Naive thymus-derived CD8-positive, alpha-beta T cell (primary cell): ENCODE measurements at regions not wholly inside any gene's neighbourhood (a gene's known extent, or its start where the extent isn't known, plus 50 kb on each side); places are given as distances from the start of the nearest gene placed in this dataset.
"Not testable (repeated sequence)": the region's sequence is repeated elsewhere in the genome, so short reads cannot be mapped to it uniquely, and the experiment has no call there.

Experiments
- ATAC-seq, 2 donors: fragments of 150-1000 bp; cut with Tn5 transposase in 1 of 2; sonication (Bioruptor Pico), chemical (Tn5 transposase) in 1 of 2; 1 replicate in 1 of 2; 2 replicates in 1 of 2; pipeline ENCODE4 v1.10.0; 2021; ENCODE audit warnings: mild to moderate bottlenecking in 2 of 2, moderate library complexity in 2 of 2
- POLR2A ChIA-PET: fragments of 350-600 bp; sonication (Branson Sonifier 250); formaldehyde crosslinking; loops from one replicate; lab custom pipeline; 2021; ENCODE audit warnings: antibody characterized with exemption; lab: Charles Lee
- DNase-seq, 10 donors: peaks; one replicate each; pipeline versions ENCODE4 v3.0.0 to v3.0.0-alpha.2; 2020 to 2022
- H3K27ac Mint-ChIP-seq, 10 donors: one replicate each; pipeline ENCODE4 v1.8.0; 2020 to 2022; ENCODE audit warnings: mild to moderate bottlenecking in 10 of 10, mixed read lengths in 10 of 10, moderate library complexity in 4 of 10, inconsistent platforms in 1 of 10
- H3K27me3 Mint-ChIP-seq, 5 donors: one replicate each; pipeline ENCODE4 v1.8.0; 2021 to 2022; ENCODE audit warnings: mixed read lengths in 5 of 5
- H3K36me3 Mint-ChIP-seq, 3 donors: one replicate each; pipeline ENCODE4 v1.8.0; 2020 to 2022; ENCODE audit warnings: mixed read lengths in 3 of 3, mild to moderate bottlenecking in 2 of 3, inconsistent platforms in 1 of 3
- H3K4me1 Mint-ChIP-seq, 4 donors: one replicate each; pipeline ENCODE4 v1.8.0; 2021 to 2022; ENCODE audit warnings: mixed read lengths in 4 of 4
- H3K4me3 Mint-ChIP-seq, 10 donors: one replicate each; pipeline ENCODE4 v1.8.0; 2020 to 2022; ENCODE audit warnings: mild to moderate bottlenecking in 10 of 10, mixed read lengths in 10 of 10, moderate library complexity in 6 of 10, inconsistent platforms in 1 of 10
- H3K9me3 Mint-ChIP-seq, 9 donors: one replicate each; pipeline ENCODE4 v1.8.0; 2020 to 2022; ENCODE audit warnings: mixed read lengths in 9 of 9, mild to moderate bottlenecking in 3 of 9, inconsistent platforms in 1 of 9, moderate library complexity in 1 of 9

DNA sequence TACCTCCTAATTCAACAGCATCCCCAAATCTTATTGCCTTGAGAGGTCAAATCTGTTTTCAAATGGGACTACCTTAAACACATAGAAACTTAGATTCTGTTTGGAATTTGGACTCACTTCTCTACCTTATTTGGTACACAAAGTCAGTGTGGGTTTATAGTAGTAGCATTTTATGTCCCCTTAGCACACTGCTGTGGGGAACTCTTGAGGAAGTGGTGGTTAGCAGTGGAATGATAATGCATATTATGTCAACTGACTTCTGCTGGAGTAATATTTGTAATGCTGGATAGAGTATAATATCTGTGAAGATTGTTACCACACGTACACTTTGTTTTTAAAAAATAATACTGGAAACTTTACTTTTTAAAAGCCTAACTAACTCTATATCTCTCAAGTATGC is 386.3 kb downstream of the NDFIP2 start:
- peaks cover 0 to 2% (median 0%) of the 10 kb centered on the region in 9 donors for H3K9me3 Mint-ChIP-seq
- peaks cover 0 to 2% (median 0%) of the 10 kb centered on the region in 4 donors for H3K4me1 Mint-ChIP-seq
- no peak overlapping the region for H3K27ac Mint-ChIP-seq
- ATAC-seq (no peak), DNase-seq (no peak)
- H3K36me3 Mint-ChIP-seq = no peaks in the 10 kb centered on the region
- POLR2A ChIA-PET = no interaction called here
- no peaks in the 10 kb centered on the region for H3K27me3 Mint-ChIP-seq
- no peak overlapping the region for H3K4me3 Mint-ChIP-seq

DNA sequence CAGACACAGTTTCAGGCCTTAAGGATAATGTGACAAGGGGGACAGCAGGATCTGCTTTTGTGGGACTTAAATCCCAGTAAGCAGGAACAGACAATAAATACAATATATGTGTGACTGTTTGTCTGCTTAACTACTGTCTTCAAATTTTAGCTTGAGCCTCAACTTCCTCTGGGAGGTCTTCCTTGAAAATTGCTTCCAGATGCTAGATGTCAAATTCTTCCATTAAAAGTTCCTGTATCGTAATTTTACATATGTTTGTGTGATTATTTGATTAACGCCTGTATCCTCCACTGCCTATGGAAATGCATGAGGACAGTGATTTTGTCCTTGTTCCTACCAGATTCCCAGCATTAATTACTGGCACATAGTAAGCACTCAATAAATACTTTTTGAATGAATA is 385.5 kb downstream of the NDFIP2 start:
- no peak for ATAC-seq
- POLR2A ChIA-PET = no interaction called here

DNA sequence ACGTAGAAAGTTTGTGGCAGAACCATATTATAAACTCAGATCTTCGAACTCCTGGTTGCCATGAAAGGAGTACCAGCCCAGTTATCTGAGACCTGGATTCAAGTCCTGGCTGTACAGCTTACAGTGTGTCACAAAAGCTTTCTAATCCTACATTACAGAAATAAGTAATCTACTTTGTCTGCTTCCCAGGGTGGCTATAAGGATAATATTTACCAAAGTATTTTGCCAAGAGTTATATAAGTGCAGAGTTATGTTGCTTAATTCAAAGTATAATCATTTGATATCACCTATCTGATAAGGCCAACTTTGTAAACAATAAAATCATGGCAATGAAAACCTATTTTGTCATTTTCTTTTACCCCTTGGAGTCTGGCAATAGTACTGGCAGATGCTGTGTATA is 381.6 kb downstream of the NDFIP2 start:
- Mint-ChIP-seq H3K27me3 (no peaks in the 10 kb centered on the region), H3K4me1 (peaks cover 0 to 2% (median 0%) of the 10 kb centered on the region in 4 donors), H3K9me3 (peaks cover 0 to 2% (median 0%) of the 10 kb centered on the region in 9 donors), H3K27ac (no peak overlapping the region), H3K4me3 (no peak overlapping the region), H3K36me3 (no peaks in the 10 kb centered on the region)
- ATAC-seq (no peak), DNase-seq (no peak)
- POLR2A ChIA-PET = no interaction called here

More for the DNA sequence above, 385.5 kb downstream of the NDFIP2 start:
- Mint-ChIP-seq H3K9me3 (peaks cover 0 to 2% (median 0%) of the 10 kb centered on the region in 9 donors), H3K27me3 (no peaks in the 10 kb centered on the region), H3K4me1 (peaks cover 0 to 2% (median 0%) of the 10 kb centered on the region in 4 donors), H3K27ac (no peak overlapping the region), H3K4me3 (no peak overlapping the region), H3K36me3 (no peaks in the 10 kb centered on the region)
- no peak for DNase-seq

DNA sequence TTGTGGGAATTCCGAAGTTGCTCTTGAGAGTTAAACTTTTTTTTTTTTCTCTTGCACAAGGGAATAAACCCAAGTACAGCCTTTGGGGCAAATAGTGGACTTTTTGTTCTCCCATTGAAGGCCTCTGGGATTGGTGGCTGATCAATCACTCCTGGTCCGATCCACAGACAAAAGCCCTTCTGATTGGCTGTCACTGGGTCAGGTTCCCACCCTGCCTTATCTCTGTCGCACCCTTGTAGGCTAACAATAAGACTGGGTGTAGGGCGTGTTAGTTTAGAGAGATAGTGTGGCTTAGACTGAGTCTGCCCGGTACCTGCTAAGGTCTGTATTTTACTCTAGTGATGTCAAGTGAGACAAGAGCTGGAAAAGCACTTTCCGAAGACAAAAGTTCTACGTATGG is 380.8 kb downstream of the NDFIP2 start:
- Mint-ChIP-seq H3K4me3 (no peak overlapping the region), H3K4me1 (no peaks in the 10 kb centered on the region), H3K36me3 (no peaks in the 10 kb centered on the region), H3K27me3 (no peaks in the 10 kb centered on the region), H3K9me3 (peaks cover 0 to 2% (median 0%) of the 10 kb centered on the region in 9 donors), H3K27ac (no peak overlapping the region)
- POLR2A ChIA-PET = no interaction called here
- no peak for ATAC-seq
- no peak for DNase-seq

DNA sequence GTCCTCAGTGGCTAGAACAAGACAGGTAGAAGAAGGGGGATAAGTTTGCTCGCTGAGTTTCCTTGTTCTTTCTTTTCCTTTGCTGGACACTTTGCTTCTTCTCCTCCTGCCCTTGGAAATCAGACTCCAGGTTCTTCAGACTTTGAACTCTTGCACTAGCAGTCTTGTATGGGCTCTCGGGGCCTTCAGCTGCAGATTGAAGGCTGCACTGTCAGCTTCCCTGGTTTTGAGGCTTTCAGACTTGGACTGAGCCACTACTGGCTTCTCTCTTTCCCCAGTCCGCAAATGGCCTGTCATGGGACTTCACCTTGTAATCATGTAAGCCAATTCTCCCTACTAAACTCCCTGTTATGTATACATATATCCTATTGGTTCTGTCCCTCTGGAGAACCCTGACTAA is 379.8 kb downstream of the NDFIP2 start:
- DNase-seq (no peak), ATAC-seq (no peak)
- POLR2A ChIA-PET = no interaction called here
- H3K27me3 Mint-ChIP-seq = no peaks in the 10 kb centered on the region
- H3K9me3 Mint-ChIP-seq = peaks cover 0 to 2% (median 0%) of the 10 kb centered on the region in 9 donors
- H3K4me3 Mint-ChIP-seq = no peak overlapping the region
- no peaks in the 10 kb centered on the region for H3K36me3 Mint-ChIP-seq
- no peaks in the 10 kb centered on the region for H3K4me1 Mint-ChIP-seq
- no peak overlapping the region for H3K27ac Mint-ChIP-seq

DNA sequence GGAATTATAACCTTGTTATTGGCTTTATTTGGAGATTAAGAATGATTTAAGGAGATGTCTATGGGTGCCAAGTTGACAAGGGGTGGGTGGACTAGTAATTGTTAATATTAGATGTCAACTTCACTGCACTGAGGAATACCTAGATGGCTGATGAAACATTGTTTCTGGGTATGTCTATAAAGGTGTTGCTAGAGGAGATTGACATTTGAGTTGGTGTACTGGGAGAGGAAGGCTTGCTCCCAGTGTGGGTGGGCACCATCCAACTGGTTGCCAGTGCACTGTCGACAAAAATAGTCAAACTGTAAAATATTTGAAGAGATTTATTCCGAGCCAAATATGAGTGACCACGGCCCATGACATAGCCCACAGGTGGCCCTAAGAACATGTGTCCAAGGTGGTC is 378.8 kb downstream of the NDFIP2 start:
- Mint-ChIP-seq H3K9me3 (peaks cover 0 to 2% (median 0%) of the 10 kb centered on the region in 9 donors), H3K4me1 (no peaks in the 10 kb centered on the region), H3K27me3 (no peaks in the 10 kb centered on the region), H3K4me3 (no peak overlapping the region), H3K27ac (no peak overlapping the region), H3K36me3 (no peaks in the 10 kb centered on the region)
- no peak for DNase-seq
- POLR2A ChIA-PET = no interaction called here
- no peak for ATAC-seq

DNA sequence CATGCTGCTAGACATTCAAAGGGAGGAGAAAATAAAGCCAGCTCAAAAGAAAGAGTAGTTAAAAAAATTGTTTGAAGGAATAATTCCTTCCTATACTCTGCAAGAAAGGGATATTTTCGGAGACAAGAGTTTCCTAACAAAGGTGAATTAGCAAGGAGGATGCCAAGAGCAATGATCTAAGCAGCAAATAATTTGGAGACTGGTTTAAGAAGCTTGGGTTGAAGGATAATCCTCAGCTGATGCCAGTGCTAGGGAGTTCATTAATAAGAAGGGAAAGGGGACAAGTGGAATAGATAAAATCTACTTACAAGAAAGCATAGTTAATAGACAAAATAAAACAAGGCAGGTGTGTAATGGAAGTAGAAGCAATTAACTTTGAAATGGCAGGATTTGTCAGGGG is 372.3 kb downstream of the NDFIP2 start:
- H3K9me3 Mint-ChIP-seq = peaks cover 0 to 5% (median 0%) of the 10 kb centered on the region in 9 donors
- H3K27ac Mint-ChIP-seq = no peak overlapping the region
- POLR2A ChIA-PET = no interaction called here
- DNase-seq (no peak), ATAC-seq (no peak)
- no peak overlapping the region for H3K4me3 Mint-ChIP-seq
- H3K36me3 Mint-ChIP-seq = no peaks in the 10 kb centered on the region
- no peaks in the 10 kb centered on the region for H3K4me1 Mint-ChIP-seq
- peaks cover 0 to 4% (median 0%) of the 10 kb centered on the region in 5 donors for H3K27me3 Mint-ChIP-seq

DNA sequence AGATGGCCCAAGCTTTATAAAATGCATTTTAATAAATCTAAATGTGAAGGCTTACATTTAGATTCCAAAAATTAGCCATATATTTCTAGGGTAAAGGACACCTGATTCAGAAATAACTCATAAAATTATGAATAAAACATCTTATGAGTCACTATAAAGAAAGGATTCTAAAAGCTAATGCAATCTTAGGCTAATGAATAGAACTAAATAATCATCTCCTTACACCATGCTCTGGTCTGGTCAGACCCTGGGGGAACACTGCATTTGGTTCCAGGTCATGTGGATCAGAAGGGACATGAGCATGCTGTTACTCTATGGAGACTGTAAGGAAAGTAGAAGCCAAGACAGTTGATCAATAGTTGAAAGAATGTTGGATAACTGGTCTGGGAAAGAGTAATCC is 370.4 kb downstream of the NDFIP2 start:
- H3K4me3 Mint-ChIP-seq = no peak overlapping the region
- peaks cover 0 to 5% (median 0%) of the 10 kb centered on the region in 9 donors for H3K9me3 Mint-ChIP-seq
- POLR2A ChIA-PET = no interaction called here
- no peak for ATAC-seq
- no peaks in the 10 kb centered on the region for H3K36me3 Mint-ChIP-seq
- no peak for DNase-seq
- H3K27ac Mint-ChIP-seq = no peak overlapping the region
- H3K27me3 Mint-ChIP-seq = peaks cover 0 to 4% (median 0%) of the 10 kb centered on the region in 5 donors
- no peaks in the 10 kb centered on the region for H3K4me1 Mint-ChIP-seq

DNA sequence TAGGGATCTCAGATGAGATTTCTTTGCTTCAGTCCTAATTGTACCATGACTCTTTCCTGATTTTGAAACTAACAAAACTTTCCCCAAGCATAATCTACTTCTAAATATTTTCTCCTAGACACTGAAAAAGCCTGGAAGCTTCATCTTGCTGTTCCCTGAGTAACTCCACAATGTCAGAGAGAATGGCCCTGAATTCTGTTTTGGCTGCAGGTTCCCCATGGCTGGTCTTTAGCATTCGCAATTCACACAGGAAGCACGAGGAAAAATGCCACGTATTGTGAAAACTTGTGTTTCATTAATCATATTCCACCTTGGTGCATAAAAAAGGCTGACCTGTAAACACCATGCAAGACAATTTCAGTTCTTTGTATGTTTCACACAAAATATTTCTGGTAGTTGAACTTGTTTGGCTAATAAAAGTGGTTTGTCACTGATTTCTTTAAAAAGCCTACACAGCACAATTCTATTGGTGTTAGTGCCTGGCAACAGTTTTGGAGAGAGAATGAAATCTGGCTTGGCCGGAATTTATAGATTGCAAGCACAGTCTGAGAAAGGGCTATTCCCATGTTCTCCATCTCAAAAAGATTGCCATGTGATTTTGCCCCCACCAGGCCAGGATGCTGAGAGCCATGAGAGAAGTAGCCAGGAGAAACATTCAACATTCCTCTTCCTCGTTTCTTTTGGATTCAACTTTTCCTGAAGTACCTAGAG is 367.1 kb downstream of the NDFIP2 start:
- ATAC-seq (no peak), DNase-seq (no peak)
- Mint-ChIP-seq H3K9me3 (peaks cover 0 to 5% (median 0%) of the 10 kb centered on the region in 9 donors), H3K4me1 (no peaks in the 10 kb centered on the region), H3K27me3 (peaks cover 0 to 4% (median 0%) of the 10 kb centered on the region in 5 donors), H3K36me3 (no peaks in the 10 kb centered on the region), H3K4me3 (no peak overlapping the region), H3K27ac (peak overlapping the region in 1 of 10 donors; percentile 4)
- POLR2A ChIA-PET = no interaction called here

DNA sequence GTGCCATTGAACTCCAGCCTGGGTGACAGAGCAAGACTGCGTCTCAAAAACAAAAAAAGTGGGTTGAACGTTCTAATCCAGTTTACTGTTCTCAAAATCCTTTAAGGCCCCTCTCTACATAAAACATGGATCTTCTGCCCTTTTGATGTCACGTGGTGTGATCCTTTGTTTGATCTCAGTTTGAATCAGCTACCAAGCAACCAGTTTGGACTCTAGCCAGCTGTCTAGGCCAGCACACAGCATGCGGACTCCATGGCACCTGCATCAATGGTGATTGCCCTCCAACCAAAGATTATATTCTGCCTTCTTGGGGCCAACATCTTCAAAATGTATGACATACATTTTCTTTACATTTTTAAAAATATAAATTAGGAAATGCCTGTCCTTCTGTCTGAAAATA is 365.4 kb downstream of the NDFIP2 start:
- H3K27ac Mint-ChIP-seq = no peak overlapping the region
- H3K36me3 Mint-ChIP-seq = no peaks in the 10 kb centered on the region
- H3K27me3 Mint-ChIP-seq = peaks cover 0 to 4% (median 0%) of the 10 kb centered on the region in 5 donors
- ATAC-seq (no peak), DNase-seq (no peak)
- peaks cover 0 to 5% (median 0%) of the 10 kb centered on the region in 9 donors for H3K9me3 Mint-ChIP-seq
- POLR2A ChIA-PET = no interaction called here
- H3K4me1 Mint-ChIP-seq = no peaks in the 10 kb centered on the region
- H3K4me3 Mint-ChIP-seq = no peak overlapping the region

DNA sequence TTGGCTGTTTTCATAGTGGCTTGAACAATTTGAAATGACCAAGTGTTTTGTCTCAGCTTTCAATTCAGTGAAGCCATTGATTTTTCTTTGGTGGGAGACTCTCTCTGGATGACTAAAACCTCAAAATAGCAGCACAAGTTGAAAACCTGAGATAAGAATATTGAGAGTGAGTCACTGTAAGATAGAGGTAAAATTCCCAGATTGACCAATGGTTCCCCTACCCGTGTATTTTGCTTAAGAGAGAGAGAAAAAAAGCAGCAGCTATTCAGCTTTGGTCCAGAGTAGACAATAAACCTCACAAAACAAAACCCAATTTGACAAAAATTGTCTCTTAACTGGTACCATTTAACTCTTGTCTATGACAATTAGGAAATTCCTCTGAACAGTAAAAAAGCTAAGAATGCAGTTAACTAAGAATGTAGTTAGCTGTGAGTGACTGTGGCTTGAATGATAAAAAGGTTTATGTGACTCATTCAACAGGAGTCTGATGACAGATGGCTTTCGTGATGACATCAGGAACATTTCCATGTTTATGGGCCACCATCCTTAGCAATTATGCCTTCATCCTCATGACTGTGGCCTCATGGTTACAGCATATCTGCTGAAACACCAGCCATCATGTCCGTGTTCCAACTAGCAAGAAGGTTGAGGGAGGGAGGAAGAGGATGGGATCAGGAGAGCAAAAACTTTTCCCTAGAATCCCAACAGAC is 356.9 kb downstream of the NDFIP2 start:
- H3K4me3 Mint-ChIP-seq = no peak overlapping the region
- no peaks in the 10 kb centered on the region for H3K4me1 Mint-ChIP-seq
- no peaks in the 10 kb centered on the region for H3K36me3 Mint-ChIP-seq
- H3K27me3 Mint-ChIP-seq = peaks cover 0 to 3% (median 0%) of the 10 kb centered on the region in 5 donors
- DNase-seq (no peak), ATAC-seq (no peak)
- peaks cover 0 to 11% (median 3%) of the 10 kb centered on the region in 9 donors for H3K9me3 Mint-ChIP-seq
- POLR2A ChIA-PET = no interaction called here
- H3K27ac Mint-ChIP-seq = no peak overlapping the region

DNA sequence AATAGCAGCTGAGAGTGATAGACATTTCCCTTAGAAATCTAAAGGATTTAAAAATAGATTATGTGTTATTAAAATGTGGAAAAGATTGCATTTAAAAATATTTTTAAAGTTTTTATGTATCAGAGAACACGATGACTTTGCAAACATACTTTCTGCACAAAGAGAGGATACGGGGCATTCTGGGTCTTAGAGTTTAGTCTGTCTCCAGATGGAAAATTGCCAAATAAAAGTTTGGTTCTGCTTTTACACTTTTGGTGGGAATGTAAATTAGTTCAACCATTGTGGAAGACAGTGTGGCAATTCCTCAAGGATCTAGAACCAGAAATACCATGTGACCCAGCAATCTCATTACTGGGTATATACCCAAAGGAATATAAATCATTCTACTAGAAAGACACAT is 355.2 kb downstream of the NDFIP2 start:
- H3K27ac Mint-ChIP-seq, H3K4me3 Mint-ChIP-seq, DNase-seq, H3K36me3 Mint-ChIP-seq, H3K4me1 Mint-ChIP-seq, POLR2A ChIA-PET, H3K27me3 Mint-ChIP-seq, ATAC-seq: not testable (repeated sequence)
- H3K9me3 Mint-ChIP-seq = peaks cover 0 to 11% (median 3%) of the 10 kb centered on the region in 9 donors

DNA sequence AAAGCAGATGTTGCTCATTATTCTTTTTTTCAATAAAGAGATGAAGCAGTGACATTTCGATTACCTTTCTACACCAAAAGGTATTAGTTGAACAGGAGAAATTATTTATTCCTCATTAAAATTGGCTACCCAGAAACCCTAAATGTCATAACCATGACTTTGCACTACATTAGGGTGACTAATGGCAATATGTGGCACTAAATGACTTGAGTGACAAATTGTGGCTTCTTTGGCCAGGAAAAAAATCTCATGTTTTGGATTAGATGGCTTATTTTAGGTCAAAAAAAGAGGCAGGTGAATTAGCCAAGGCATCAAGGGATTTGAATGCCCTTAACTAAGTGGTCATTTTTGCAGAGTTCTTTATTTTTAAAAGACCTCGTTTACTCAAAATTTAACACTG is 353.9 kb downstream of the NDFIP2 start:
- ATAC-seq = no peak
- DNase-seq = no peak
- POLR2A ChIA-PET = no interaction called here

More for the DNA sequence above, 353.9 kb downstream of the NDFIP2 start:
- H3K27me3 Mint-ChIP-seq = peaks cover 0 to 3% (median 0%) of the 10 kb centered on the region in 5 donors
- H3K4me1 Mint-ChIP-seq = no peaks in the 10 kb centered on the region
- no peak overlapping the region for H3K27ac Mint-ChIP-seq
- H3K4me3 Mint-ChIP-seq = no peak overlapping the region
- peaks cover 0 to 11% (median 5%) of the 10 kb centered on the region in 9 donors for H3K9me3 Mint-ChIP-seq
- no peaks in the 10 kb centered on the region for H3K36me3 Mint-ChIP-seq
